ENCODE measurements at regions not wholly inside any gene's neighbourhood (a gene's known extent, or its start where the extent isn't known, plus 50 kb on each side); places are given as distances from the start of the nearest gene placed in this dataset.

DNA sequence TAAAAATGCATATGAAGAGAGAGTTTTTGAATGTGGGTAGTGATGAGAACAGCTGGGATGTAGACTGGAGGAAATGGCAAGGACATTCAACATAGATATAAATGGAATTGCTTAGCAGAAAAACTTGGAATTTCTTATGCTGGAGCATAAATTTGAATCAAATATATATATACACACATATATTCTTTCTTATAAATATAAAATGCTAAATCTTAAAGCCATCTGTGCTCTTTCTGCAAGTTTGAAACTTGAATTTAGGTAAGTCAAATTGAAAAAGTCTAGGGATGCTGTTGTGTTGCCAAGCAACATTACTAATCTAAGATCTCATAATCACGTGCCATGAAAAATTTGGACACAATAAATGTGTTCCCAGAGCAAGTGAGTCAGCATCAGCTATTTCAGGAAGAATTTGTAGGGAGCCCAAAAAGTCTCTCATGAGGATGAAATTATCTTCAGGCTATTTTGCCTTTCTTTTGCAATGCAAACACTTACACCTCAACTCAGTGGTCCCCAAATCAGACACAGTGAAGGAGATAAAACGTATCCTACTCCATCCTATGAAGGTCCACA lies 58.4 kb upstream of the ALDH1A1 start:
- DNase-seq = no peak

- no peak for DNase-seq
These were observed 56.9 kb upstream of the ALDH1A1 start for GRCh38 chr9:73009649-73010288.

GRCh38 chr9:73007966-73008672 lies 55.3 kb upstream of the ALDH1A1 start:
- no peak for DNase-seq

GRCh38 chr9:73006986-73007385 lies 54.1 kb upstream of the ALDH1A1 start:
- DNase-seq = no peak

Measured in NCI-H2081 treated with DMSO at 0.1 percent for 48 hours (cell line).